ENCODE measurements at regions not wholly inside any gene's neighbourhood (a gene's known extent, or its start where the extent isn't known, plus 50 kb on each side); places are given as distances from the start of the nearest gene placed in this dataset.
"Not testable (repeated sequence)": the region's sequence is repeated elsewhere in the genome, so short reads cannot be mapped to it uniquely, and the experiment has no call there.

DNA sequence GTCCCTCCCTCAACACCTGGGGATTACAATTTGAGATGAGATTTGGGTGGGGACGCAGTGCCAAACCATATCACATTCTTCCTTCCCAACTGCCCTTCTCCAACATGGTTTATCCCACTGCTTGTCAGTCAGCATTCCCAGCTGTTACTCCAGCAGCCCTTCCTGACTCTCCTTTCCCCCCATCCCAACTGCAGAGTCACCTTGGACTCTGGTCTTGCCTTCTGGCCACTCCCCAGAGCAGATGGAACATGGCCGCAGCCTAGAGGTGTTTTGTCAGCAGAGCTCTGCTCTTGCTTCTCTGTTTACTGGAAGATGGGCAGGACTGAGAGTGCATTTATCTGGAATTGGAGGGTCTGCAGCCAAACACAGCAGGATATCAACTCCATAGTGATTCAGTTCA lies 51.2 kb upstream of the MEX3C start:
- DNase-seq, result no peak

DNA sequence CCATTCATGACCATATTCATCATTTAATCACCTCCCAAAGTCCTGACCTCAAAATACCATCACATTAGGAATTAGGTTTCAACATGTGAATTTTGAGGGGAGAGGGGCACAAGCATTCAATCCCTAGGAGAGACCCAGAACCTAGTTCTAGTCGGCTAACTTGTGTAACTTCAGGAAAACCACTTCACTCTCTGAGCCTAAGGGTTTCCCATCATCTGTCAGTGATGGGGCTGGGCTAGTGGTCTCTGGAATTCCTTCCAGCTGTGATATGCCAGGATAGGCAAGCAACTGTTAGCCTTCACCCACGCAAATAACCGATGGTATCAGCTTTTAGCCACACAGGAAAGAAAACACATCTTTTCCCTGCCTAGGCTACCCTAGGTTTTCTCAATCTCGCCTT lies 52.5 kb upstream of the MEX3C start:
- DNase-seq, result no peak

DNA sequence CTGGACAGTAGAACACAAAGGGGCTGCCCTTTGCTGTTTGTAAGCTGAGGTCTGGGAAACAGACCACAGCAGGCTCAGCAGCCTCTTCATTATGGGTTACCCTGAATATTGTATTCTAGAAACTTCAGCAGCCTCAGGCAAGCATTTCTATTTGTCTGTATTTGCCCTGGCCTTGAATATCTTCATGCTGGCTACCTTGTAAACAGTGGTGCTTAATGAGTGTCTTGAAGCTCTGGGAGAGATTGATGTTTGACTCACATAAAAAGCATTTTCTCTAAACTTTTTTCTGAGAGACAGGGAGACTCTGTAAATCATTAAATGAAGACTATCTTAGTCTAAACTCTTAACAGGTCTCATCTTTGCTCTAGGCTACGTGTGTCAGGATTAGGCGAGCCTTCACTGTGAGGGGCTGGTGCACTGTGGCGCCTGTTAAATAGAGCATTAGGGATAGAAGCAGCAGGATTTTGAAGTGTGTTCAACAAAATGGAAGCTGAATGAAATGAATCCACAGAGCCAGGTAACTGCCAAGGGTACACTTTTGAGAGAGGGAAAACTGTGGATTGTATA lies 53.1 kb upstream of the MEX3C start:
- no peak for DNase-seq

- no peak for DNase-seq
Measured at GRCh38 chr18:51251625-51252024, 54.1 kb upstream of the MEX3C start.

DNA sequence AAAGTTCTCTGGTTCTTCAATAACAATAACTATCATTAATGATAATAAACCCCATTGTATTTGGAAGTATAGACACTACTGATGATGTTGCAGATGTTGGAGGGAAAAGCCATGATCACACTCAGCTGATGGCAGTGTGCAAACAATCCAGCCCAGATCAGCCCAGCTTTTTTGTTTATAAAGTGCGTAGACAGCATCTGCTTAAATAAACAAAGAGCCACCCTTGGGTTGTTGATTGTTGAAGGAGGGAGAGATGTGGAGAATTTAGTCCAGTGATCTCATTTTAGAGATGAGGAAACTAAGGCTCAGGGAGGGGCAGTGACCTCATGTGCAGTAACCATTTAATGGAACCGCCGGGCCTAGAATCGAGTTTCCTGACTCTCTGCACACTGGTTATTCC lies 56.0 kb upstream of the MEX3C start:
- no peak for DNase-seq

DNA sequence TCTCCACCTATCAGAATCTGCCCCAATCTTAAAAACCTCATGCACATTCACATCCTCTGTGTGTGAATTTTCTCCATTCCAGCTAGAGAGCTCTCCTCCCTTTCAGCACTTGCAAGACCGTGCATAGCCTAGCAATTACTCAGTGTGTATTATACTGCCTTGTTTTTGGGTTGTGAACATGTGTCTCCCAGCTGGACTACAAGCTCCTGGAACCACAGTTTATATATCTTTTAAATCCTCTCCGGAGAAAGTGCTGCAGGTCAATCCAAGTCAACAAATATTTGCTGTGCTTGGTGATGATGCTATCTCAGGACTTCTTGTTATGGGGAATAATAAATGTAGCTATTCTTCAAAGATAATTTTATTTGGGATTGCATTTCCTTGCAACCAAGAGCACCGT lies 58.2 kb upstream of the MEX3C start:
- DNase-seq, result no peak

- DNase-seq, result no peak
Measured at GRCh38 chr18:51257150-51257549, 59.7 kb upstream of the MEX3C start.

DNA sequence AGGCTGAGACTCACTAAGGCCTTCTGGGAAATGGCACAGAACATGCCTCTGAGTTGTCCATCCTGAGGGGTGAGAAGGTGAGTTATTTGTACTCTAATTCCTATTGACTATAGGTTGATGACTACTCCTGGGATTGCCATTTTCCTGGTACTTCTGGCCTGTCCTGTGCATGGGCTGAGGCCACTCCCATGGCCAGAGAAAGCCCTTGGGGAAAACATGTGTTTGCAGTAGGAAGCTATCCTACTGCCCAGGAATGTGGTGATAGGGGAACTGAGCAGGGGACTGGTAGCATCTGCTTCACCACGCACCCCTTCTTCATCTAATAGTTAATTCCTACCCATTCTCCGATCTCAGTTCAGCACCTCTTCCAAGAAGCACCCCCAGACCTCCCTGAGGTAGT lies 62.6 kb upstream of the MEX3C start:
- no peak for DNase-seq

DNA sequence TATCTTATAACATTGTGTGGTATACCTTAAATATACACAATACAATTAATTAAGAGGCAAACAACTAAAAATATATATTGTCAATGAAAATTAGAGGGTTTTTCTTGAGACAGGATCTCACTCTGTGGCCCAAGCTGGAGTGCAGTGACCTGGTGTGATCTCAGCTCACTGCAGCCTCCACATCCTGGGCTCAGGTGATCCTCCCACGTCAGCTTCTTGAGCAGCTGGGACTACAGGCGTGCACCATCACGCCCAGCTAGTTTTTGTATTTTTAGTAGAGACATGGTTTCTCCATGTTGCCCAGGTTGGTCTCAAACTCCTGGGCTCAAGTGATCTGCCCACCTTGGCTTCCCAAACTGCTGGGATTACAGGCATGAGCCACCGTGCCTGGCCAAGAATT lies 68.6 kb upstream of the MEX3C start:
- DNase-seq, result not testable (repeated sequence)

DNA sequence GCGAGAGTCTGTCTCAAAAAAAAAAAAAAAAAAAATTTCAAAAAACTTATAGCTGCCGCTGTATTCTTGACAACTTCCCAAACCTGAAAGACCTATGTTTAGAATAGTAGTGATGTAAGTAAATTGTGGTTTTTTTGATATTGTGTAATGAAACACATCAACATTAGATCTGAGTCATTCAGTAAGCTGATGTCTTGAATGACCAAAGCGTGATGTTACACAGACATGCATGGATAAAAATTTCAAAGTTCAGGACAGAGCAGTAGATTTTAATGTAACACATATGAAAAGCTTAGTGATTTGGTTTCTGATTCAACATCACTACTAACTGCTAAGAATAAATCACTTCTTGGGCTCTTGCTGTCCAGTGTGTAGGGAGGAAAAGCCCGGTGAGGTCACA lies 69.3 kb upstream of the MEX3C start:
- DNase-seq, result no peak

GRCh38 chr18:51273437-51273836 lies 76.0 kb upstream of the MEX3C start:
- DNase-seq, result no peak

DNA sequence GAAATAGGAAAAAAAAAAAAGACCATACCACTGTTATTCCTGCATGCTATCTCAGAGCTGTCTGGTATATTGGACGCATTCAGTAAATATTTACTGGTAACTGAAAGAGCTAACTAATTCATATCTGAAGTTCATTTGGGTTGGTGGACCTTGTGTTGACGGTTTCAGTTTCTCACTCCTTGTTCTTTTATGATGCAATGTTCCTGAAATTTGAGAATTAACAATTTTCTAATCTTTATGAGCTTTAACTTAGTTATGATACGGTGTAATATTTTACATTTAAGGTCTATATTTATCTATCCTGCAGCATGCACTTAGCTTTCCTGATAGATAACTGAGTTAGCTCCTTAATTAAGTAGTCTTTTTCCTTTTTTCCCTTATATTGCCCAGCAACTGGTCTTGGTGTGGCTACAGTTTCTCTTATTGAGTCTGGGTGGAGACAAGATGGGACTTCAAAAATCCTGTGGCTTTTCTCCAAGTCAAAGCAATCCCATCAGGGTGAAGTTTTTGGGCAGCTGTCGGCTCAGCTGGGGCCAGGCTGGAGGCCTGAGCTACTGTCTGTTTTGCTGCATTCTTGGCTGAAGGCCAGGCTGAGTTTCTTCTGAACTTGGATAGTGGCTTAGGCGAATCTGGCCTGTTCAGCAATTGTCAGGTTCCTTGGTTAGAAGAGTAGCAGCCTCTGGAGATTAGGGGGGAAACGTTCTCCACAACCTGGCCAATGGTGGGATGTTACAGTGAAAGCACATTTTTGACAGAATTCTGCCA lies 78.4 kb upstream of the MEX3C start:
- no peak for DNase-seq

DNA sequence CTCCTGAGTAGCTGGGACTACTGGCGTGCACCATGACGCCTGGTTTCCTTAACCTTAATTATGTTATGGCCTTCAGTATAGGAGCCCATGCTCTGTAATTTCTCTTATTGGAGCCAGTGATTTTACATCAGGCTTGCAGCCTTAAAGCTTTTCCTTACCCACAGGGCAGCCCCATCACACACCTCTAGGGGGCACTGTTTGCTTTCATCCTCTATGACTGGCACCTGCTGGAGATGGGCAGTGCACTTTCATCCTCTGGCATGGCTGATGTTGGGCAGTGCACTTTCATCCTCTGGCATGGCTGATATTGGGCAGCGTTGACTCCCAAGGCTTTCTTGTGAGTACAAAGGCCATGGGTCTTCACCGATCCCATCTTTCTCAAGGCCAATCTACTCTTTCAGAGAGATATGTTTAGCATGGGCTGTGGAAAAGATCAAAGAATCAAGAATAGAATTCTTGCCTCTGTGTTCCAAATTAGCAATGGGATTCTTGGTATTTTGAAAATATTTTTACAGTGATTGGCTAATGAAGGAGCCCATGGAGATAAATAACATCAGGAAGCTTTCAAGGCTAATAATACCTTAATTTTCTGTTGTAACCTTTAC lies 80.7 kb upstream of the MEX3C start:
- DNase-seq, result peak; percentile 46

GRCh38 chr18:51279367-51279984 lies 82.0 kb upstream of the MEX3C start:
- no peak for DNase-seq

GRCh38 chr18:51287818-51288508 lies 90.5 kb upstream of the MEX3C start:
- no peak for DNase-seq

DNA sequence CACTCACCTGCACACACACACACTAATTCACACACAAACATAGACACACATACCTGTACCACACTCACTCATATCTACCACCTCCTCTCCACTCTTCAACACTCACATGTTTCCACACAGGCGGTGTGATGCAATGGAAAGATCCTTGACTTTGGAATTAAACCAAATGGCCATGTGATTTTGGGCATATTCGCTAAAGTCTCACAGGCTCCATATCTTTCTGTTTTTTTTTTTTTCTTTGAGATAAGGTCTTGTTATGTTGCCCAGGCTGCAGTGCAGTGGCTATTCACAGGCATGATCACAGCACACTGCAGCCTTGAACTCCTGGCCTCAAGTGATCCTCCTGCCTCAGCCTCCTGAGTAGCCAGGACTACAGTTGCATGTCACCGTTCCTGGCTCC lies 91.1 kb upstream of the MEX3C start:
- no peak for DNase-seq

DNA sequence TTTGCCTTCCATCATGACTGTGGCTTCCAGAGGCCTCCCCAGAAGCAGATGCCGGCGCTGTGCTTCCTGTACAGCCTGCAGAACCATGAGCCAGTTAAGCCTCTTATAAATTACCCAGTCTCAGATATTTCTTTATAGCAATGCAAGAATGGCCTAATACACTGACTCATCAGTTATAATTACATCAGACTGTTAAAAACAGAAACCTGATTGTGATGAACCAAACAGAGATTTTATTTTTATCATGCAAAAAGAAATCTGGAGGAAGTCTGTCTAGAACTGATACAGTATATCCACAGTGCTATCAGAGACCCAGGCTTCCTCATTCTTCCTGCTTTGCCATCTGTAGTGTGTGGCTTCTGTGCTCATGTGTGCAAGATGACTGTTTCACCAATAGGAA lies 93.4 kb upstream of the MEX3C start:
- DNase-seq, result no peak

GRCh38 chr18:51300912-51301311 lies 103.4 kb upstream of the MEX3C start:
- no peak for DNase-seq

GRCh38 chr18:51301376-51301775 lies 103.9 kb upstream of the MEX3C start:
- no peak for DNase-seq

DNA sequence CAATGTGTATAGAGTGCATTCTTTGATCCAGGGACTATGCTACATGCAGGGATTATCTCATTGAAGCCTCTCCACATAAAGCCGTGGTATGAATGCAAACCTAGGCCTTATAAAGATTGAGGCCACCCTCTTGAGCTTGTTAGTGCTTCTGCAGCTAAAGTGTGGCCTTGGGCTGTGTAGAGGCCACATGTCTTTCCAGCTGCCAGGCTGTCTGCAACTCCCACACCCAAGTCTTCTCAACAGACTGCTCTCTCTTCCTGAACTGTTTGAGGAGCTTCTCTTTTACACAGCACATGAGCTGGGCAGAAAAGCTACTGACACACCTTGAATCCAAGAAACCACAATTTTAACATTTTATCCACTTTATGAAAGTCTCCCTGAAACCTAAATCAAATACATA lies 119.2 kb upstream of the MEX3C start:
- DNase-seq, result no peak

DNA sequence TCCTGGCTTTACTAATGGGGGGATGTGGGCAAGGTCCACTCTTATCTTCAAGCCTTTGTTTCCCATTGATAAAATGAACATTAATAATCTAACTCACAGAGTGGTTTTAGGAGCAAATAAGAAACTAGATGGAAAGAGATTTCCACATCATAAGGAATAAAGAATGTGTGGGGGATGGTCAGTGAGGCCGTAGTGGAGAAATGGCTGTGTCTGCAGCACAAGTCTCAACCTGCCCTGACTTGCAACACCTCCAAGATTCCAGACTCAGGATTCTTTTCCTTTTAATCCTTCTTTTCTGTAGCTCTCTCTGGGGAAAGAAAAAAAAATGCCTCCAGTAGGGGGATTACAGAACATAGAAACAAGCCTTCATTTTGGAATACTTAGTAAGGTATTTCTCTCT lies 124.2 kb upstream of the MEX3C start:
- DNase-seq, result no peak

GRCh38 chr18:51323961-51324360 lies 126.5 kb upstream of the MEX3C start:
- DNase-seq, result no peak

DNA sequence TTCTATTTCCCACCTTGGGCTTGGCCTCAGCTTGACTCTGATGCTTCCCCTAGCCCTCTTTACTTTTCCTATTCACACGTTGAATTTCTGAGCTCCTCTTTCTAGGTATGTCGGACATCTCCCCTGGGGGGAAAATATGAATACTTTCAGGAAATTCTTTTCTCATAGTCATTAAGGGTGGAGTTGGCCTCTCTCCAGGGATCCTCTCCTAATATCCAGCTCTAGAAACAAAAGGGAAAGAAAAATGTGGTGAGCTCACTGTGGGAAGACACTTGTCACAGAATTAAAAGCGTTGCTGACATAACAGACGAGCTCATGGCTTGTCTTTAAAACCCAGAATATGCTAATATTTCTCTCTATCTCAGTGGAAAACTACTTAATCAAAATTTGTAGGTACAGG lies 132.7 kb upstream of the MEX3C start:
- no peak for DNase-seq

DNA sequence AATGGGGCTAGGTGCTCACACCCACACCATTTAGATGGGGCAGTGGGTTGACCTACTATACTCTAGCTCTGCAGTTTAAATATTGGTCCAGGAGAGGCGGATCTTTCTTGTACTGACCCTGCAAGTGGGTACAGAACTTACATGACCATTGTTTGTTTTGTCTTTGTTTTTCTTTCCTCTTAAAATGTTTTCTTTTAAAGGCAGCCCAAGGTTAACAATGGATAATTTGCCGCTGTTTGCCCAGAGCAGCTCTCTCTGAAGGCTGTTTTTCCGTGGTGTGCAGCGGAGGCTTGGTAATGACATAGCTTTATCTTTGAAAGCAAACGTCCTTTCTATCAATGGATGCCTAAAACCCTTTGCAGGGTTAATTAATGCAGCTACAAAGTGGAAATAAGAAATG lies 133.3 kb upstream of the MEX3C start:
- DNase-seq, result no peak
